HG03439 (cell line): ENCODE measurements at regions not wholly inside any gene's neighbourhood (a gene's known extent, or its start where the extent isn't known, plus 50 kb on each side); places are given as distances from the start of the nearest gene placed in this dataset.

ENCODE experiments used
- ATAC-seq: cut with Tn5 transposase; IDR thresholded peaks from one replicate; pipeline ENCODE4 v1.9.1; 2021; ENCODE audit warnings: mild to moderate bottlenecking, moderate library complexity; ENCODE audit not compliant: unreplicated experiment

- ATAC-seq: no peak
Observed at GRCh38 chr3:107992976-107993684, 97.7 kb downstream of the CD47 start.

- ATAC-seq: no peak
Observed at GRCh38 chr3:107990926-107991325, 99.9 kb downstream of the CD47 start.

DNA sequence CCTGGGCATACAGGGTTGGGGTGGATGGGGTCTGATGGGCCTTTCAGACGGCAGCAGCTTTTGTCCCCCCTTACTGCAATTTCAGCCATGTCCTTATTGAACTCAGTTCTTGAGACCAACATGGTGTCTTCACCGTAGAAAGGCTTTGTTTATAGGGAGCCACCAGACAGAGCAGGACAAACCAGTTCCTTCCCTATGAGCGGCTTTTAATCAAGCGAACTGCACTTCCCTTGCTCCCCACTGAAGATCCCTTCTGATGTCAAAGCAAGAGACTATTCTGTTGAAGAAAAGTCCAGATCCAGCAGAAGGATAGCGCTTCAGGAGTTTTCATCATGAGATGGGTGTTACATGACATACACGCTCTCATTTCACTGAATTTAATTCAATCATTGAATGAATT is 100.4 kb downstream of the CD47 start:
- ATAC-seq: no peak

GRCh38 chr3:107989661-107990060 is 101.2 kb downstream of the CD47 start:
- no peak for ATAC-seq

GRCh38 chr3:107988460-107989175 is 102.2 kb downstream of the CD47 start:
- no peak for ATAC-seq

DNA sequence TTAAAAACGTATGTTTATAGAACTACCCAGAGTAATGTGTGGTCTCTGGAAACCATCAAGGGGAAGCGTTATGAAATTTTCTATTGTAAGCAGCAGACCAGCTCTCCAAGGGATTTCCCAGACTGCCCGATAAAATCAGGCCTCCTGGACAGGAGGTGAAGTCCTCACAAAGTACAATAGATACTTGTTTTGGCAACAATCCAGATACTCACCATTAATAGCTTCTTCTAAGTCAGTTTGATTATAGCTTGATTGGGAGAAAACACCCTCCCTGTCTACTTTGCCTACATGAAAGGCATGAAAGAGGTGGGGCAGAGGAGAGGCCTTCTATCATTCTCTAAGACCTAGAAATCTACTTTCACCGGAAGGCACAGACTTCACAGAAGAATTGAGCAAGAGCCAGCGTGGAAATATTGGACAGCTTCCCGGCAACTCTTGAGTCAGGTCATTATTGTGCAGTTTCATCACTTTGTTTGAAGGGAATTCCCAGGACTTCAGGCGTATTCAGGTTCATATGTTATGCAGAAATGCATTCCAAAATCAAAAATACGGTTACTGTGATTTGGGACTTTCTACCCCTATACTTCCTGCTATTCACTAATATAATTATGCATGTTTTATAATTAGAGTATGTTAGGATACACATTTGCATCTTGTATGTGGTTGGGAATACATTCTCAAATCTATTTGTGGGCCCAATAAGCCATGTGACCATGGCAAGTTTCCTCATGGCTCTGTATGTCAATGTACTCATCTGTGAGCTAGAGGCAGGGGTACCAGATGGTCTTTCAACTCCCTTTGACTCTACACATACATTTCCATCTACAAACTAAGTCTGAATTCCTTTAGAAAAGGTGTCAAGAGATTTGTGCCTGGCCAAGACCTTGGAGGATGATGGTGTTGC is 103.5 kb downstream of the CD47 start:
- no peak for ATAC-seq

- no peak for ATAC-seq
Observed at GRCh38 chr3:107986505-107986904, 104.3 kb downstream of the CD47 start.

DNA sequence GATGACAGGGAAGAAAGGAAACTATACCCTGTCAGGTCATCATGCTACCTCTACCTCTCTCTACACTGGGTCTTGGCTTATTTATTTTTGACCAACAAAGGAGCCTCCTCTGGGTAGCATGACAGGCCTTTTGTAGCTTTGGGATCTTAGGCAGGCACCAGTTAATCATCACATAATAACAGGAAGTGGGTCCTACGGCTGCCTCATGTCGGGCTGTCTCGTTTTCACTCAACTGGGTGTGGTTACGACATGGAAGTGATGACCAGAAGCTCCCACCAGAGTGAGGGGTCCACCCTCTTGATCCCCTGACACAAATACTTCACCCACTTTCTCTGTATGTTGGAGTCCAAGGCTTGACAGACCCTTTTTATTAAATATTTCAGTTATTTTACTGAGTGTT is 105.3 kb downstream of the CD47 start:
- peak; percentile 82 for ATAC-seq

DNA sequence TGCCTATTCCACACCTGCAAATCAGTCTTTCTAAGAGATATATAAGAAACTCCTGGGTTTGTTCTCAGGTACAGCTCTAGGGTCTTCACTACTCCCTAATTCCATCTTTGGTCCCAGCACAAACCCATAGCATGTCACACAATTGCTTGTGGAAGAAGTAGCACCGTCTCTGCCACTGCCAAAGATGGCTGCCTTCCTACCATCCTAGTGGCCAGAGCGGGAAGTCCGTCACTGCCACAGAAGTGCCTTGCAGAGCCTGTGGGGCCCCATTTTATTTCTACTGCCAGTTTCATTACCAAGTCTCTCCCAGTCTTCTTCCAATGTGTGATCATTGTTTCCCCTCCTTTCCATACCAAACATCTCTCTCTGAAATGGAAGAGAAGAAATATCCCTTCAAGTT is 107.6 kb downstream of the CD47 start:
- ATAC-seq: no peak

GRCh38 chr3:107982165-107982564 is 108.7 kb downstream of the CD47 start:
- ATAC-seq: no peak

DNA sequence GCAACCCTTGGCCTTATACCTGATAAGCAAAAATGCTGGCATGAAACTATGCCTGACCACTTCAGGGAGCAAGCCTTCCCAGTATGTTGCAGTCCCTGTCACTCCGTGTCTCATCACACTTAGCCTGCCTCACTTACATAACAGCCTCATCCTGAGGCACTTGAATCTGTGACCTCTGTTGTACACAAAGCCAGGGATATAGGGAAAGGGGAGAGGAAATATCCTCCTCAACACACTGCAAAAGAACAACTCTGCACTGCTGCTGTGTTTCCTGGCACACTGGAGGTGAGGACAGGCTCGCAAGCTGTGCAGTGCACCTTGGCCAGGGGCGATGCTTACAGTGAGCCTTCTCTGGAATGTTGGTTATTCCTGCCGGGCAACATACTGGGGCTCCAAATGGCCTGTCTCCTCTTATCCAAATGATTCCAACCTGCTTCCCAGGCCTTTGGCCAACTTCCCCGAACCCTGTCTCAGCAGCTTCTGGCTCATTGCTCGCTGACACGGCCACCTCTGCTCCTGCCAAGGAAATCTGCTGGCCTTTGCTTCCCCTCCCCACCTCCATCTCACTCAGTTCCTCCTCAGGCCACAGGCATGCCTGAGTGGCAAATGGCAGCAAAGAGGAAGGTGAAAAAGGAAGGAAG is 109.2 kb downstream of the CD47 start:
- ATAC-seq: no peak

GRCh38 chr3:107979538-107979937 is 111.3 kb downstream of the CD47 start:
- ATAC-seq: no peak

DNA sequence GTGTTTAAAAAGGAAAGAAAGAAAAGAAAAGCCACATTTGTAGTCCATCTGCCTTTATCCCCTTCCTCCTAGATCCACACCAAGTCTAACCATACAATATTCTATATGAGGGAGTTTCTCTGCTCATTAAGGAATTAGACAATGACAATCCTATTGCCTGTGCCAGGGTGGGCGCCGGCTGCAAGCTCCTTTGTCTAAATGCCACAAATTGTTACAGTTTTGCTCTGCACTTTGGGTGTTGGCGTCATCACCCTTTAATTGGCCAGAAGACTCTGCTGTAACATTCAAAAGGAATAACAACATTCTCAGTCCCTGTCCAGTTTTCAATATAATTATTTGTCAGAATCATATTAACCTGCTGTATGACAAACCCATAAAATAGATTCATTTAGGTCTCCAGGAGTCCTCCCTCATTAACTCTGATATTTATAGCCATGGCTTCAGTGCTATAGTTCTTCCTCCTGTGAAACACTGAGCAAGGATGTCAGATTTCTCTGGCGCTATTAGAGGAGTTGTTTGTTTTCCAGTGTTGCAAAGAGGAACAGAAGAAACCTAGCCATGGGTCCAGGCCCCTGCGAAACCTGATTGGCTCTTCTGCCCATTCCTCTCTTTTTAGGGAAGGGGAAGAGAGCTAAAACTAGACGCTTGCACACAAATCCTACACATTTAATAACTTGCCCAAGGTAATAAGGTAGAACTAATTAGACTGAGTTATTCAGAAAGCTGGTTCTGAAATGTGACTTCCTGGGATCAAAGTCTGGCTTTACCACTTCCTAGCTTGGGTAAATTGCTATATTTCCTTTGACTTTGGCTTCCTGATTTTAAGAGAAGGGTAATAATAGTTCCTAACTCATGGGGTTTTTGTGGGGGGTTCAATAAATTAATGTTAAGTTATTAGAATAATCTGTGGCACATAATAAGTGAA is 112.4 kb downstream of the CD47 start:
- ATAC-seq: no peak

DNA sequence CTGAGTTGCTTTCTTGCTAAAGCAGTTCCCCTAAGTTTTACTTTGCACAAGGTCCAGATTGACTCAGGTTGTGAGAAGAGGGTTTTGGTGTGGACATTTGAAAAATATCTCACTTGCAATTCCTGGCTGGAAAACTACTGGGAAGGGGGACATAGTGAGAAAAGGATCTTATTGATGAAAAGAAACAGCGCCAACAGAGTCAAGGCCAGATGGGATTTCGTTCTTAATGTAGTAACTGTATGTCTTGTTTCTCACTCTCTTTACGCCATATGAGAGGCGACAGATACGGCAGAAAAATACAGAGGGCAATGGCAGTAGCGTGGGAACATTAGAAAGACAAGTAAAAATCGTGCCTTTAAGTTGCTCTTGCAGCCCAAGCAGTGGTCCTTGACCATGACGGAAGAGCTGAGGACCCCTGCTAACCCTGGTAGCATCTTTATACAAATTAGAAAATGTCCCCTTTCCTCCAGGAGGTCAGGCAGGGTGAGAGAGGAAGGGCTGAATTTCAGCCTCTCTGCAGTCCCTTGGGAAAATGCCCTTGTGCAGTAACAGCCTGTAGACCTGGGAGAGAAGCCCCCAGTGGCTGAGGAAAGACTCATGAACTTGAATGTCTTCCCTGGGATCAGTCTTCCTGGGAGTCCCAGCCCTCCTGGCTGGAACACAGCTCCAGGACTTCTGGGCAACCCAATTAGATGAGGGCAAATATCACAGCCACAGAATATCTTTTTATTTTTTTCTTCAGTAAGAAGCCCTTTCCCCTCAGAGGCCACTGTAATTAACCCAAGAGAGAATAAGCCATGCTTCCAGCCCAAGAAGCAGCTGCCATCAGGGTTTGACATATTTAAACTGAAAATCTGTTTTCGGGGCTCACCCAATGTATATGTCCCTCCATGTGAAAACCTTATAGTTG is 113.4 kb downstream of the CD47 start:
- no peak for ATAC-seq

DNA sequence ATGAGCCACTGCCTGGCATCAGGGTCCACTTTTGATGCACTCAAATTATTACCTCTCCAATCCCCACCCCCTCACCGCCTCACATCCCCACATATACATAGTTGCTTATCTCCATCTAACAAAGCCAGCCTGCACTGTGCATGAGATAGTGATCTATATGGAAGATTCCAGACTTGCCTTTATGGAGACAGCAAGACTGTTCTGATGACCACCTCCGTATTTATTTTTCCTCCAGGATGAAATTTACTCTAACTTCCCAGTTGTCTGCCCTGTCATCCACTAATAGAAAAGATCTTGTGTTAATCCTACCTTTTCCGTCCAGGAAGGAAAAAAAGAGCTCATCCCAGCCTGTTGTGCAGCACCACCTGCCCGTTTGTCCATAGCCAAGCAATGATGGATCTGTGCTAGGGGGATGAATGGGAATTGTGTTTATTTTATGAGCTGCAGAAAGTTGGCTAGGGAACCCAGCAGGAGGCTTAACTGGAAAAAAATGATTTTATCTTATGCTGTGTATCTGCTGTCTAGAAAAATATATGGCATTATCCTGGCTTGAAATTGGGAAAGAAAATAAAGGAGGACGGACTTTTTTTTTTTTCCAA is 114.5 kb downstream of the CD47 start:
- no peak for ATAC-seq

GRCh38 chr3:107975529-107976201 is 115.2 kb downstream of the CD47 start:
- ATAC-seq: no peak

GRCh38 chr3:107973961-107974360 is 116.9 kb downstream of the CD47 start:
- ATAC-seq: no peak

GRCh38 chr3:107973152-107973551 is 117.7 kb downstream of the CD47 start:
- ATAC-seq: no peak
